A549 (cell line): ENCODE measurements at regions not wholly inside any gene's neighbourhood (a gene's known extent, or its start where the extent isn't known, plus 50 kb on each side); places are given as distances from the start of the nearest gene placed in this dataset.

Source experiments
- ATAC-seq, 2 experiments: fragments of 200-7000 bp in 1 of 2; fragments of >200 bp in 1 of 2; cut with Nextera tagmentation in 1 of 2; cut with Tn5 transposase in 1 of 2; 3 replicates each; pipeline versions ENCODE4 v1.8.0 to v1.9.1; 2018 to 2020; ENCODE audit warnings: mild to moderate bottlenecking in 1 of 2, moderate library complexity in 1 of 2
- CTCF ChIA-PET: fragments of 300-600 bp; sonication (Branson Sonifier 250); formaldehyde crosslinking; extraction: SDS; loops from one replicate; lab custom pipeline; 2021; ENCODE audit warnings: antibody characterized with exemption, inconsistent platforms; lab: Yijun Ruan, JAX
- POLR2A ChIA-PET: fragments of 350-600 bp; formaldehyde crosslinking; extraction: SDS; loops from one replicate; lab custom pipeline; 2021; ENCODE audit warnings: antibody characterized with exemption, inconsistent platforms; lab: Yijun Ruan, JAX
- DNase-seq, 2 experiments: peaks; one replicate each; pipeline versions ENCODE4 v3.0.0 to v3.0.0-alpha.2; 2011 to 2016; ENCODE audit warnings: low read depth in 1 of 2, low spot score in 1 of 2
- FAIRE-seq: peaks from 2 replicates; lab custom pipeline; 2011; peaks lifted over from hg19 to GRCh38; lab: Jason Lieb, UNC
- H3K27ac ChIP-seq, 2 experiments: fragments of >200 bp; sonication (Bioruptor Twin); formaldehyde crosslinking; 3 replicates each; pipeline ENCODE4 v1.5.1; 2016 to 2017
- H3K4me1 ChIP-seq: fragments of >200 bp; sonication (Bioruptor Twin); formaldehyde crosslinking; 3 replicates; pipeline ENCODE4 v1.6.1; 2016
- H3K4me2 ChIP-seq: fragments of >200 bp; sonication (Bioruptor Twin); formaldehyde crosslinking; 3 replicates; pipeline ENCODE4 v1.6.1; 2016
- H3K4me3 ChIP-seq: fragments of >200 bp; sonication (Bioruptor Twin); formaldehyde crosslinking; 3 replicates; pipeline ENCODE4 v1.5.1; 2016
- H3K9me3 ChIP-seq: fragments of >200 bp; sonication (Bioruptor Twin); formaldehyde crosslinking; 3 replicates; pipeline ENCODE4 v1.6.1; 2016
- BCL3 ChIP-seq: fragments of >200 bp; sonication (Bioruptor Twin); formaldehyde crosslinking; IDR thresholded peaks from 3 replicates; pipeline ENCODE4 v1.6.1; 2016
- CEBPB ChIP-seq, 2 experiments: fragments of >200 bp in 1 of 2; sonication (Bioruptor Twin) in 1 of 2; formaldehyde crosslinking in 1 of 2; IDR thresholded peaks; 2 replicates each; pipeline ENCODE4 v1.6.1; 2012 to 2016
- CTCF ChIP-seq: fragments of >200 bp; sonication (Bioruptor Twin); formaldehyde crosslinking; IDR thresholded peaks from 3 replicates; pipeline ENCODE4 v1.5.1; 2016
- E2F6 ChIP-seq: IDR thresholded peaks from 2 replicates; pipeline ENCODE4 v1.6.1; 2012; ENCODE audit warnings: low read depth, borderline replicate concordance
- HMGXB4 ChIP-seq: fragments of 250-450 bp; sonication (Bioruptor Pico); IDR thresholded peaks from 2 replicates; pipeline ENCODE4 v1.5.0; 2021; ENCODE audit warnings: mild to moderate bottlenecking, moderate library complexity, borderline replicate concordance
- HOXB5 ChIP-seq: fragments of 250-450 bp; sonication (Bioruptor Pico); IDR thresholded peaks from 2 replicates; pipeline ENCODE4 v1.5.0; 2020; ENCODE audit warnings: mild to moderate bottlenecking, moderate library complexity
- KDM5A ChIP-seq: fragments of 200-600 bp; sonication (generic); IDR thresholded peaks from 2 replicates; pipeline ENCODE4 v1.6.1; 2016; ENCODE audit warnings: antibody characterized with exemption, mild to moderate bottlenecking
- MAX ChIP-seq: IDR thresholded peaks from 2 replicates; pipeline ENCODE4 v1.6.1; 2012
- PHF8 ChIP-seq: fragments of 200-600 bp; sonication (generic); IDR thresholded peaks from 2 replicates; pipeline ENCODE4 v1.6.1; 2016; ENCODE audit warnings: low read depth, mild to moderate bottlenecking, antibody characterized with exemption, moderate library complexity, borderline replicate concordance
- POLR2AphosphoS2 ChIP-seq: conservative IDR thresholded peaks from 2 replicates; pipeline ENCODE4 v1.6.1; 2012; ENCODE audit warnings: low read length, improper control_type of control experiment, inconsistent platforms
- RAD21 ChIP-seq, 2 experiments: fragments of >200 bp in 1 of 2; sonication (Bioruptor Twin) in 1 of 2; formaldehyde crosslinking in 1 of 2; IDR thresholded peaks in 1 of 2; conservative IDR thresholded peaks in 1 of 2; 2 replicates in 1 of 2; 3 replicates in 1 of 2; pipeline ENCODE4 v1.6.1; 2012 to 2018; ENCODE audit warnings: inconsistent platforms in 1 of 2
- RARB ChIP-seq: fragments of 250-450 bp; sonication (Bioruptor Pico); IDR thresholded peaks from 2 replicates; pipeline ENCODE4 v1.8.0; 2021; ENCODE audit warnings: mild to moderate bottlenecking, moderate library complexity
- SREBF2 ChIP-seq: fragments of 450-650 bp; IDR thresholded peaks from 2 replicates; pipeline ENCODE4 v1.6.1; 2014; ENCODE audit warnings: mild to moderate bottlenecking, moderate library complexity
- ZFP36 ChIP-seq: fragments of 450-650 bp; IDR thresholded peaks from 2 replicates; pipeline ENCODE4 v1.6.1; 2014; ENCODE audit warnings: borderline replicate concordance; ENCODE audit not compliant: partially characterized antibody
- WGBS: methylation state at CpG from one replicate; pipeline ENCODE4 v1.1.6; 2017; ENCODE audit errors: missing lambda C conversion rate; 5-methylcytosine and 5-hydroxymethylcytosine counted together

- TF ChIP-seq ZFP36 (no peak), HMGXB4 (CRISPR knock-in tag) (no peak), KDM5A (no peak), HOXB5 (CRISPR knock-in tag) (no peak), BCL3 (no peak), MAX (no peak)
- TF ChIP-seq, all 56 proteins: peak for 0
- POLR2A ChIA-PET, result no interaction called here
- no peaks in the 10 kb centered on the region for H3K9me3 ChIP-seq
- CTCF ChIA-PET, result interaction anchor here (0.6 to 1.7 kb wide), 2 partner anchors 8 to 13 kb away, joined by 3 read pairs; no protein-coding TSS in a partner anchor
- DNase-seq, result no peak
- H3K4me2 ChIP-seq, result no peak overlapping the region
- WGBS, result 55% methylated on average over 3 of the region's 3 CpGs
- no peak overlapping the region for H3K4me3 ChIP-seq
- no peak for FAIRE-seq
- no peak for ATAC-seq
- no peak overlapping the region for H3K27ac ChIP-seq
- H3K4me1 ChIP-seq, result no peaks in the 10 kb centered on the region
Measured at GRCh38 chr6:40247516-40248115, 313.4 kb upstream of the MOCS1 start.

GRCh38 chr6:40244699-40245098 lies 310.4 kb upstream of the MOCS1 start:
- no peak overlapping the region for H3K4me3 ChIP-seq
- no peak overlapping the region for H3K4me2 ChIP-seq
- ATAC-seq (no peak), DNase-seq (no peak), FAIRE-seq (no peak)
- 0% methylated on average over 1 of the region's 1 CpG for WGBS
- TF ChIP-seq MAX, result no peak
- TF ChIP-seq RAD21 (conservative IDR thresholded peaks at IDR 0.05 in 1 of 2, IDR thresholded peaks at IDR 0.05 in 1 of 2), result no peak
- POLR2A ChIA-PET, result no interaction called here
- H3K9me3 ChIP-seq, result no peaks in the 10 kb centered on the region
- no peaks in the 10 kb centered on the region for H3K4me1 ChIP-seq
- no peak overlapping the region for H3K27ac ChIP-seq
- CTCF ChIA-PET, result interaction anchor here (0.8 kb wide), 1 partner anchor 8 kb away, joined by 3 read pairs; no protein-coding TSS in a partner anchor

GRCh38 chr6:40232698-40233097 lies 298.4 kb upstream of the MOCS1 start:
- ATAC-seq, result no peak
- no peak overlapping the region for H3K27ac ChIP-seq
- CTCF ChIA-PET, result no interaction called here
- DNase-seq, result no peak
- TF ChIP-seq CEBPB (IDR thresholded peaks at IDR 0.05) (no peak), PHF8 (no peak), E2F6 (no peak), HOXB5 (CRISPR knock-in tag) (no peak), RARB (CRISPR knock-in tag) (no peak), SREBF2 (no peak), POLR2AphosphoS2 (no peak), HMGXB4 (CRISPR knock-in tag) (no peak), CTCF (no peak), MAX (no peak)
- no peak overlapping the region for H3K4me3 ChIP-seq
- no peaks in the 10 kb centered on the region for H3K9me3 ChIP-seq
- WGBS, result 11% methylated on average over 1 of the region's 2 CpGs
- no peak overlapping the region for H3K4me2 ChIP-seq
- no peaks in the 10 kb centered on the region for H3K4me1 ChIP-seq
- POLR2A ChIA-PET, result no interaction called here
- FAIRE-seq, result no peak
